ENCODE measurements at regions not wholly inside any gene's neighbourhood (a gene's known extent, or its start where the extent isn't known, plus 50 kb on each side); places are given as distances from the start of the nearest gene placed in this dataset.

DNA sequence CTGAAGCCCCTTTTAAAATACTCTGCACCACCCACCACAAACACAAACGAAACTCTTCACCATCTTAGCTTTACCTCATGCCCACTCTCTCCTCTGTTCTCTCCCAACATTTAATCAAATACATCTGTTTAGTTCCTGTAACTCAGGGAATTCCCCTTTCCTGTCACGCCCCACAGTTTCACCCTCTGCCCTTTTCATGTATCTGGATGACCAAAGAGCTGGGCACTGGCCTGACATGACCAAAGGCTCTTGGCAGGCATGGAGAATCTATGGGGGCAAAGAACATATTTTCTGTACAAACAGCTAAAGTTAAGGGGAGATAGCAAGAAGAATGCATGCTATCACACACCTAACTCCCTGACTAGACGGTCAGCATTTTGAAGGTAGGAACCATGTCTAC is 270.0 kb downstream of the TBL1XR1 start:
- TF ChIP-seq, protein P1, sequence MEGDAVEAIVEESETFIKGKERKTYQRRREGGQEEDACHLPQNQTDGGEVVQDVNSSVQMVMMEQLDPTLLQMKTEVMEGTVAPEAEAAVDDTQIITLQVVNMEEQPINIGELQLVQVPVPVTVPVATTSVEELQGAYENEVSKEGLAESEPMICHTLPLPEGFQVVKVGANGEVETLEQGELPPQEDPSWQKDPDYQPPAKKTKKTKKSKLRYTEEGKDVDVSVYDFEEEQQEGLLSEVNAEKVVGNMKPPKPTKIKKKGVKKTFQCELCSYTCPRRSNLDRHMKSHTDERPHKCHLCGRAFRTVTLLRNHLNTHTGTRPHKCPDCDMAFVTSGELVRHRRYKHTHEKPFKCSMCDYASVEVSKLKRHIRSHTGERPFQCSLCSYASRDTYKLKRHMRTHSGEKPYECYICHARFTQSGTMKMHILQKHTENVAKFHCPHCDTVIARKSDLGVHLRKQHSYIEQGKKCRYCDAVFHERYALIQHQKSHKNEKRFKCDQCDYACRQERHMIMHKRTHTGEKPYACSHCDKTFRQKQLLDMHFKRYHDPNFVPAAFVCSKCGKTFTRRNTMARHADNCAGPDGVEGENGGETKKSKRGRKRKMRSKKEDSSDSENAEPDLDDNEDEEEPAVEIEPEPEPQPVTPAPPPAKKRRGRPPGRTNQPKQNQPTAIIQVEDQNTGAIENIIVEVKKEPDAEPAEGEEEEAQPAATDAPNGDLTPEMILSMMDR (conservative IDR thresholded peaks at IDR 0.05; ENCODE audit: low read depth, low read length), result no peak
- no peak for DNase-seq (ENCODE audit: low read depth)
- H3K4me3 ChIP-seq (ENCODE audit: low read length), result no peak overlapping the region

- no peak overlapping the region for H3K4me3 ChIP-seq (ENCODE audit: low read length)
- DNase-seq (ENCODE audit: low read depth), result no peak
- TF ChIP-seq, protein P1 (conservative IDR thresholded peaks at IDR 0.05; ENCODE audit: low read depth, low read length), result no peak
Measured at GRCh38 chr3:176926688-176927087, 270.6 kb downstream of the TBL1XR1 start.

DNA sequence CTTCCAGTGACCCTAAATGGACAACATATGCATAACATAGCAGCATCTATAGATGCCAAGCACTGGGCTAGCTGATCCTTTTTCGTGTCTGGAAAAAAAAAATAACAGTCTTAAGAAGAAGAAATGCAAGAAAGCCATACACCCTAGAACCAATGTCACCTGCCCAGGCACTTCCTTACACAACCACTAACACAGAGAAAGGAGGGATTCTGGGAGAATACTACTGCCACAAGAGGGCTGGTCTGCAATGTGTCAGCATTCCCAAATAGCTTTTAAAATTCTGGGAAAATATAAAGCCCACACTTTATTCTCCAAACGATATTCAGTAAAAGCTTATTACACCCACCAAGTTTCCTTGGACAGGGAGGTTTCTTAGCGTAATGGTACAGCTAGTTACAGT is 271.2 kb downstream of the TBL1XR1 start:
- no peak for DNase-seq (ENCODE audit: low read depth)
- TF ChIP-seq, protein P1 (conservative IDR thresholded peaks at IDR 0.05; ENCODE audit: low read depth, low read length), result no peak
- no peak overlapping the region for H3K4me3 ChIP-seq (ENCODE audit: low read length)

- DNase-seq (ENCODE audit: low read depth), result no peak
- TF ChIP-seq, protein P1 (conservative IDR thresholded peaks at IDR 0.05; ENCODE audit: low read depth, low read length), result no peak
- H3K4me3 ChIP-seq (ENCODE audit: low read length), result no peak overlapping the region
Measured at GRCh38 chr3:176920766-176921160, 276.5 kb downstream of the TBL1XR1 start.

DNA sequence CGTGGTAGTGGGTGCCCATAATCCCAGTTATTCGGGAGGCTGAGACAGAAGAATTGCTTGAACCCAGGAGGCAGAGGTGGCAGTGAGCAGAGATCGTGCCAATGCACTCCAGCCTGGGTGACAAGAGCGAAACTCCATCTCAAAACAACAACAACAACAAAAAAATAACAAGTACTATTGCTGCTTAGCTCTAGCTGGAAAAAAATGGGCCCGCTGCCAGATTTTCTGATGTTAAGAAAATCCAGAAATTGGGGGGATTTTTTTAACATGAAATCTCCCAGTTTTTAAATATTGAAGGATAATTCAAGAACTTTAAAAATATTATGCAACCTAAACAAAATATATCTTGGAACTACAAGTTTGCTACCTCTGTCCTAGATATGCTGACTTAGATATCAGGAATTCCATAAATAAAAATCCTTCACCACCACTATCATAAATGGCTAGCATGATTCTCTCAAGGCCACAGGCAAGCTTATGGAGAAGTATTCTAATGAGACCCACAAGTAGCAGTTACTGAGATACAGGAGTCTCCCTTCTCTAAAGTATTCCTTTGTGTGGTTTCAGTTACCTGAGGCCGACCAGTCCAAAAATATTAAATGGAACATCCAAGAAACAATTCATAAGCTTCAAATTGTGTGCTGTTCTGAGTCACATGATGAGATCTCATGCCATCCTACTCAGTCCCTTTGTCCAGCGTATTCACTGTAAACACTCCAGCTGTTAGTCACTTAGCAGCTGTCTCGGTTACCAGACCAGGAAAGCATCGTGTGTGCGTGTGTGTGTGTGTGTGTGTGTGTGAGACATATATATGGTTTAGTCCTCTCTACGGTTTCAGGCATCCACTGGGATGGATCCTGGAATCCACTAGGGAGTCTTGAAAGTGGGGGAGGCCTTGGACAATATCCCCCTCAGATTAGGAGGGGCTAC is 277.2 kb downstream of the TBL1XR1 start:
- no peak for DNase-seq (ENCODE audit: low read depth)
- no peak overlapping the region for H3K4me3 ChIP-seq (ENCODE audit: low read length)
- TF ChIP-seq, protein P1 (conservative IDR thresholded peaks at IDR 0.05; ENCODE audit: low read depth, low read length), result no peak

- TF ChIP-seq, protein P1 (conservative IDR thresholded peaks at IDR 0.05; ENCODE audit: low read depth, low read length), result no peak
- no peak for DNase-seq (ENCODE audit: low read depth)
- H3K4me3 ChIP-seq (ENCODE audit: low read length), result no peak overlapping the region
Measured at GRCh38 chr3:176916777-176917176, 280.5 kb downstream of the TBL1XR1 start.

DNA sequence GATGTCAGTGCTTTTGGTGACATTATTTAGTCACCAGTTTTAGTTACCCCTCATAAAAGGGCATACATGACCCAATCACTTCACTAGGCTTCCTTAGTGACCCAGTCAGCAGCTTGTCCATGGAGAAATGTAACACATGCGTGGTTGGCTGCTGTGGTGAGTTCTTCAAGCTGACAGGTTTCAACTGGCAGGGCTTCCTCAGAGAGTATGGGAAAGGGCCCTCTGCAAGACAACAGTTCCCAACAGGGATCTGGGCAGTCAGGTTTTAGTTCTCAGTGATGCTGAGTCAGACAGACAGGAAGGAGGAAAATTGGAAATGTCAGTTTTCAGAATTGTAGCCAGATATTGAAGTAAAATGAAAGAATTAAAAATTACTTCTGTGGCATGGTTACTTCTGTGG is 282.5 kb downstream of the TBL1XR1 start:
- no peak overlapping the region for H3K4me3 ChIP-seq (ENCODE audit: low read length)
- no peak for DNase-seq (ENCODE audit: low read depth)
- TF ChIP-seq, protein P1 (conservative IDR thresholded peaks at IDR 0.05; ENCODE audit: low read depth, low read length), result no peak
